Skeletal muscle cell (primary cell): ENCODE measurements at regions not wholly inside any gene's neighbourhood (a gene's known extent, or its start where the extent isn't known, plus 50 kb on each side); places are given as distances from the start of the nearest gene placed in this dataset.

ENCODE experiments used
- DNase-seq: peaks from one replicate; pipeline ENCODE4 v3.0.0-alpha.2; 2010; ENCODE audit warnings: low read depth
- H3K4me3 ChIP-seq: 2 replicates; pipeline ENCODE4 v1.5.1; 2011; ENCODE audit warnings: low read depth, mild to moderate bottlenecking, control low read depth, low read length, moderate library complexity

DNA sequence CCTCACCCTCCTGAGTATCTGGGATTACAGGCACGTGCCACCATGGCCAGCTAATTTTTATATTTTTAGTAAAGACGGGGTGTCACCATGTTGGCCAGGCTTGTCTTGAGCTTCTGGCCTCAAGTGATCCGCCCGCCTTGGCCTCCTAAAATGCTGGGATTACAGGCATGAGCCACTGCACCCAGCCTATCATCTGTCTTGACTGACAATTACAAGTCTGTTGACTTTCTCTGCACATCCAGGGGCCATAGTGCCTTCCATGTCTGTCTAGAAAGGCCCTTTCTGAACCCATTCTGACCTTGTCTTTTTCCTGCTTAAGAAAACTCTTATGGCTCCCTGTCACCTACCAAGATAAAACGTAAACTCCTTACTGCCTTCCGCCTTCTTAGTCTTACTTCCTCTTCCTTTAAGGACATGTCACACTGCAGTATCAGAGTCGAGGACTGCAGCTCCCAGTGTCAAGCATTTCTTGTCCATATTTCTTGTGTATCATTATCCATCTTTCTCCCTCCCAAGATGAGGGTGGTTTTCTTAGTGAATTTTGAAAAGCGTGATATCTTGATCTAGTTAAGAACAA lies 49.9 kb upstream of the SHB start:
- no peak for DNase-seq

More for the DNA sequence above, 49.9 kb upstream of the SHB start:
- no peak overlapping the region for H3K4me3 ChIP-seq
